ENCODE measurements at regions not wholly inside any gene's neighbourhood (a gene's known extent, or its start where the extent isn't known, plus 50 kb on each side); places are given as distances from the start of the nearest gene placed in this dataset.

DNA sequence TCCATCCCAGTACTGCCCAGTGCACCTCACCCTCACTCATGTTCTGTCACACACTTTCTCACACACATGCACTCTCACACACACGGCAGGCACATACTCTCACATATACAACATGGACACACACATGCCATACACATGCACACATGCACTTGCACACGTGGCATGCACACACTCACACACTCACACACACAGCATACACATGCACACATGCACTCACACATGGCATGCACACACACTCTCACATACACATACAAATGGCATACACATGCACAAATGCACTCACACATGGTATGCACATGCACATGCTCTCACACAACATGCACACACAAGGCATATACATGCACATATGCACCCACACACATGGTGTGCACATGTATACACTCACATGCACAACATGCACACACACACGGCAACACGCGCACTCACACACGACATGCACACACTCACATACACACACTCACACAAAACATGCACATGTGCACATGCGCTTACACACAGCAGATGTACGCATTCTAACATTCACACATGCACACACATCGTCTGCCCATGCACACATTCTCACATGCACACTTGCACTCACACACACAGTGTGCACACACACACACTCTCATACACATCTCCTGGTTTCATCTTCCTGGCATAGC, 131.7 kb upstream of the THBS2 start:
- no peak for DNase-seq
- peaks cover 23% of the 10 kb centered on the region for H3K9me3 Mint-ChIP-seq
- H3K36me3 Mint-ChIP-seq = no peaks in the 10 kb centered on the region
- no peaks in the 10 kb centered on the region for H3K4me1 Mint-ChIP-seq
- CTCF ChIA-PET = no interaction called here
- H3K4me3 Mint-ChIP-seq = no peak overlapping the region
- no peaks in the 10 kb centered on the region for H3K27me3 Mint-ChIP-seq
- H3K27ac Mint-ChIP-seq = no peak overlapping the region

DNA sequence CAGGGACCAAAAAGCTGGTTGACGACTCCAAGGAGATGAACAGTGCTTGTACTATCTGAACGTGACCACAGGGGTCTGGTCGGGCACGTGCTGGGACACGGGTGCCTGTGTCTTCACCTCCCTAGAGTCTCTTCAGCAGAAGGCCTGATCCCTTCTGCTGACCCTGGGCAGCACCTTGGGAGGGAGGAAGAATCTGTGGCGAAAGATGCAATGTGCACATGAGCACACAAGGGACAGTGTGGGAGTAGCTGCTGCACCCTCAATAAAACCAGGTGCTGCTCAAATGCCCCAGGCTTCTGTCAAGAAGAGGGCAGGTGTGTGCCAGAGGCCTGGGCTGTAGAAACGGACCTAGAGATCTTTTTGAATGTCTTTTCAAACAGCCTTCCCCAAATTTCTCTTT, 130.6 kb upstream of the THBS2 start:
- Mint-ChIP-seq H3K4me1 (no peaks in the 10 kb centered on the region), H3K36me3 (no peaks in the 10 kb centered on the region), H3K4me3 (no peak overlapping the region), H3K9me3 (peaks cover 17% of the 10 kb centered on the region), H3K27me3 (no peaks in the 10 kb centered on the region), H3K27ac (no peak overlapping the region)
- DNase-seq = no peak
- CTCF ChIA-PET = no interaction called here

- Mint-ChIP-seq H3K27me3 (no peaks in the 10 kb centered on the region), H3K9me3 (peaks cover 21% of the 10 kb centered on the region), H3K27ac (no peak overlapping the region), H3K4me3 (no peak overlapping the region), H3K4me1 (no peaks in the 10 kb centered on the region), H3K36me3 (no peaks in the 10 kb centered on the region)
- CTCF ChIA-PET = no interaction called here
- no peak for DNase-seq
Observed at GRCh38 chr6:169383265-169383664, 129.6 kb upstream of the THBS2 start.

DNA sequence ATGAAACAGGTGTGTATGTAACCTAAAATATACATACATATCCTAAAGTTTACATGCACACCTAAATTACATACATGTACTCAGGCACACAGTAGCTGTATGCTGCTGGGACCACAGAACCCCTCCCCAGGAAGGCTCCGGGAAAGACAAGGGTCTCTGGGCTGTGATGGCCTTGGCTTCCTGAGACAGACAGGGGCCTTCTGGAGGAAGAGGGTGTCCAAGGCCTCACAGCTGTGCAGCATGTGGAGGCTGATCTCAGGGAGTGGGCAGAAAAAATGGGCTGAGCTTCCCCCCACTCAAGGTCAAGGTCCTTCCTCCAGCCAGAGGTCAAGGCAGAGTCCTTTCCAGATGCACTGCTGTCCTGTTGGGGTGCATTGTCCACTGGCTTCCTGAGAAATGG, 129.1 kb upstream of the THBS2 start:
- Mint-ChIP-seq H3K36me3 (no peaks in the 10 kb centered on the region), H3K4me1 (no peaks in the 10 kb centered on the region), H3K27ac (no peak overlapping the region), H3K4me3 (no peak overlapping the region), H3K9me3 (peaks cover 21% of the 10 kb centered on the region), H3K27me3 (no peaks in the 10 kb centered on the region)
- CTCF ChIA-PET = no interaction called here
- no peak for DNase-seq

GRCh38 chr6:169381988-169382387, 128.3 kb upstream of the THBS2 start:
- DNase-seq = no peak
- Mint-ChIP-seq H3K4me3 (no peak overlapping the region), H3K36me3 (no peaks in the 10 kb centered on the region), H3K9me3 (peaks cover 21% of the 10 kb centered on the region), H3K27ac (no peak overlapping the region), H3K4me1 (no peaks in the 10 kb centered on the region), H3K27me3 (no peaks in the 10 kb centered on the region)
- CTCF ChIA-PET = interaction anchor here (0.7 kb wide), 1 partner anchor 95 kb away, joined by 3 read pairs; no protein-coding TSS in a partner anchor

DNA sequence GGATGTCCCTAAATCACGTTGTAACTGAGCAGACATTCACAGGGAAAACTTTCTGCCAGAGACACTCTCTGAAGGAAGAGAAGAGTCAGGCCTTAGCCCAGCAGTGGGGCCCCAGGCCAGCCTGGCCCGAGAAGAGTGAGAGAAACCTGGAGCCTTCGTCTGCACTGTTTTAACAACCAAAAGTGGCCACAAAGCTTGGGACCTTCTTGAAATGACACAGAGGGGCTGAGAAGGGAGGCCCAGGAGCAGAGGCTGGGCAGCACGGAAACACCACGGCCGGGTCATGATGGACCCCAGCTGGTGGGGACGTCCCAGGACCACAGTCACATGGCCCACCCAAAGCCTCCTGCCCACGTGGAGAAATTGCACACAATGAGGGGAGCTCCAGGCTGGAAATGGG, 126.8 kb upstream of the THBS2 start:
- Mint-ChIP-seq H3K36me3 (no peaks in the 10 kb centered on the region), H3K27me3 (no peaks in the 10 kb centered on the region), H3K9me3 (peaks cover 28% of the 10 kb centered on the region), H3K27ac (no peak overlapping the region), H3K4me3 (no peak overlapping the region), H3K4me1 (no peaks in the 10 kb centered on the region)
- CTCF ChIA-PET = no interaction called here
- DNase-seq = no peak

DNA sequence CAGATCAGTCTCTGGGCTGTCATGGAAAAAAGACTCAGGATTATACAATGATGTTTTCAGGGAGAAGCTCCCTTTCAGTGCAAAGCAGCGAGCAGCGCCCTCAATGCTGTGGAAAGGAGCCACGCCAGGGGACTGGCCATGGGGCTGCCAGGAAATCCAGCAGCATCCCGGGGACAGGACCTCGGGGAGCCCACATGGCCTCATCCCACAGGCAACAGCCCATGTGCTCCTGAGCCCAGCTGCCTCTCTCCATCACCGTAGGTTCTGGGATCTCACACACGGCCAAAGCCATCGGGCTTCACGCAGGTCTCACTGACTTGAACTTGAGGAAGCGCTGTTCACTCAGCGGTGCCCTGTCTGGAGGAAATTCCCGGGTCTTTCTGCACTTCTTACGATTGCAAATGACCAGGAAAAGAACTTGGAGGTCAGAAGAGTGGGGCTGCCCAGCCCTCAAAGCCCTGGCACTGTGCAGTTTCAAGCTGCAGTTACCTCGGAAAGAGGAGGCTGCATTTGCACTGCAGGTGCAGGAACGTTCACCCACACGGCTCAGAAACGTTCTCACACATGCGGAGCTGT, 125.9 kb upstream of the THBS2 start:
- Mint-ChIP-seq H3K4me1 (no peaks in the 10 kb centered on the region), H3K27me3 (no peaks in the 10 kb centered on the region), H3K27ac (no peak overlapping the region), H3K4me3 (no peak overlapping the region), H3K36me3 (no peaks in the 10 kb centered on the region), H3K9me3 (peaks cover 28% of the 10 kb centered on the region)
- no peak for DNase-seq
- CTCF ChIA-PET = no interaction called here

- no peak overlapping the region for H3K4me3 Mint-ChIP-seq
Observed at GRCh38 chr6:169378620-169379381, 125.2 kb upstream of the THBS2 start.

GRCh38 chr6:169376458-169376857, 122.8 kb upstream of the THBS2 start:
- Mint-ChIP-seq H3K27me3 (no peaks in the 10 kb centered on the region), H3K36me3 (no peaks in the 10 kb centered on the region), H3K9me3 (peaks cover 21% of the 10 kb centered on the region), H3K4me3 (no peak overlapping the region), H3K27ac (no peak overlapping the region), H3K4me1 (no peaks in the 10 kb centered on the region)
- CTCF ChIA-PET = no interaction called here
- DNase-seq = no peak

More at GRCh38 chr6:169378620-169379381, 125.2 kb upstream of the THBS2 start:
- no peak overlapping the region for H3K27ac Mint-ChIP-seq
- H3K4me1 Mint-ChIP-seq = no peaks in the 10 kb centered on the region
- no peaks in the 10 kb centered on the region for H3K27me3 Mint-ChIP-seq
- CTCF ChIA-PET = no interaction called here
- no peaks in the 10 kb centered on the region for H3K36me3 Mint-ChIP-seq
- peaks cover 25% of the 10 kb centered on the region for H3K9me3 Mint-ChIP-seq
- no peak for DNase-seq

- Mint-ChIP-seq H3K27me3 (peaks cover 3% of the 10 kb centered on the region), H3K4me1 (no peaks in the 10 kb centered on the region), H3K36me3 (no peaks in the 10 kb centered on the region), H3K4me3 (no peak overlapping the region), H3K27ac (no peak overlapping the region), H3K9me3 (peaks cover 18% of the 10 kb centered on the region)
- CTCF ChIA-PET = no interaction called here
- DNase-seq = no peak
Observed at GRCh38 chr6:169372589-169372988, 118.9 kb upstream of the THBS2 start.

DNA sequence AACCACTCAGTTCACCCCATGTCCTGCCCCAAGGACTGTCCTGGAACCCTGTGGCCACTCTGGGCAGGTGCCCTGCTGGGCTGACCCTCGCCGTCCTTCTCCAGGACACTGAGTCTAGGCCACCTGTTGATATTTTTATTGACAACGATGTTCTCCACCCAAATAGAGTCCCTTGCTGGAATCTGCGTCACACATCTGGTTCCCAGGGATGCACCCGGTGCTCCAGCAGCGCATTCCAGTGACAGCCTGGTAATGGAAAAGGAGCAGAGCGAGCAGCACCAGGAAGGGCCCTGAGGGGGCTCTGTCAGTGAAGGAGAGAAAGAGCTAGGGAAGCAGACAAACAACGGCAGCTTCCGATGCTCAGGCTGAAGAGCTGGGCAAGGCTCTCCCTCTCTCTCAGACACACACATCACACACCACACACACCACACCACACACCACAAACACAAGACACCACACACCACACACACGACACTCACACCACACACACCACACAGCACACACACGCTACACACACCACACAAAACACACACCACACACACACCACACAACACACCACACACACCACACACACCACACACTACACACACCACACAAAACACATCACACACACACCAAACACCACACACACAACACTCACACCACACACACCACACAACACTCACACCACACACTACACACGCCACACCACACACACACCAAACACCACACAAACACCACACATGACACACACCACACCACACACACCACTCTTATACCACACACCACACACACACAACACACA, 117.9 kb upstream of the THBS2 start:
- H3K27ac Mint-ChIP-seq = no peak overlapping the region
- no peak for DNase-seq
- no peaks in the 10 kb centered on the region for H3K36me3 Mint-ChIP-seq
- peaks cover 17% of the 10 kb centered on the region for H3K9me3 Mint-ChIP-seq
- CTCF ChIA-PET = no interaction called here
- H3K4me3 Mint-ChIP-seq = no peak overlapping the region
- no peaks in the 10 kb centered on the region for H3K4me1 Mint-ChIP-seq
- peaks cover 3% of the 10 kb centered on the region for H3K27me3 Mint-ChIP-seq

DNA sequence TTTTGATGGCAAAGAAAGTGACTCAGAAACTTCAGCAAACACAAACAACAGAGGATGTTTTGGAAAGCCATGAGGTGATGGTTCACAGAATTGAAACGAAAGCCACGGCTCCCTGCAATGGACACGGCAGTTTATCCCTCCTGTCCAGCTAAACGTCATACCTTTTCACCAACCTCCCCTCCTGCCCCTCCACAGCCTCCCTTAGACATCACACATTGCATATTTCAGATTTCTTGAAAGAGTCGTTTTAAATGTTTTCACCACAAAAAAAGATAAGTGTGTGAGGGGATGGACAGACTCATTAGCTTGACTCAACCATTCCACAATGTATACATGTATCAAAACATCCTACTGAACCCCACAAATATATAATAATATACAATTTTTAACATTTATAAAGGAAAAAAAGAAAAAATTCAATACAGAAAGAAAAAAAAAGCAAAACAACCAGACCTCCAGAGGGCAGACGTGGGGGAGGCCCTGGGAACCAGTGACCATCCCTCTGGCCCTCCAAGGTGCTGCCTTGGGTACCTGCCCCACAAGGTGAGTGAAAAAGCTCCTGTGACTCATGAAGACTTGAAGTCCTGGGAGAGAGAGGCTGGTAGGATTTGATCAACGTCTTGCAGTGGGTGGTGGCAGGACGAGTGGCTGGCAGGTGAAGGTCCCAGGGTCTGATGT, 117.2 kb upstream of the THBS2 start:
- Mint-ChIP-seq H3K36me3 (no peaks in the 10 kb centered on the region), H3K9me3 (peaks cover 12% of the 10 kb centered on the region), H3K4me3 (no peak overlapping the region), H3K4me1 (no peaks in the 10 kb centered on the region), H3K27me3 (peaks cover 3% of the 10 kb centered on the region), H3K27ac (no peak overlapping the region)
- no peak for DNase-seq
- CTCF ChIA-PET = no interaction called here

DNA sequence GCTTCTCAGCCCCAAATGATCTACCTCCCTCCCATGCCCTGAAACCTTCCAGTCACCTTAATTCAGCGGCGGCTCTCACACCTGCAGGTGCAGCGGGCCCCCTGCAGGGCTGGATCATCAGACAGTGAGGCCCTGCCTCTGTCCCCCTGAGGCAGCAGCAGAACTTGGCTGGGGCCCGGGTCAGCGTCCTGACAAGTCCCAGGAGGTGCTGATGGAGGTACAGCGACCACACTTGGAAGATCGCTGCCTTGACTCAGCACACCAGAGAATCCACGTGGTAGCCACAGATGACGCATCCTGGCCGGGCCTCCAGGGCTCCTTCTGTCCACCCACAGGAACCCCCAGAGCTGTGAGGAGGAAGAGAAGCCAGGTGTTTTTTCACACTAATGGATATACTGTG, 116.4 kb upstream of the THBS2 start:
- no peaks in the 10 kb centered on the region for H3K4me1 Mint-ChIP-seq
- H3K27ac Mint-ChIP-seq = no peak overlapping the region
- H3K4me3 Mint-ChIP-seq = no peak overlapping the region
- no peaks in the 10 kb centered on the region for H3K36me3 Mint-ChIP-seq
- DNase-seq = no peak
- H3K27me3 Mint-ChIP-seq = peaks cover 3% of the 10 kb centered on the region
- H3K9me3 Mint-ChIP-seq = peaks cover 10% of the 10 kb centered on the region
- CTCF ChIA-PET = no interaction called here

- CTCF ChIA-PET = no interaction called here
- no peaks in the 10 kb centered on the region for H3K36me3 Mint-ChIP-seq
- DNase-seq = no peak
Observed at GRCh38 chr6:169368200-169368599, 114.6 kb upstream of the THBS2 start.

More at GRCh38 chr6:169368200-169368599, 114.6 kb upstream of the THBS2 start:
- no peak overlapping the region for H3K4me3 Mint-ChIP-seq
- H3K27me3 Mint-ChIP-seq = peaks cover 3% of the 10 kb centered on the region
- no peak overlapping the region for H3K27ac Mint-ChIP-seq
- no peaks in the 10 kb centered on the region for H3K4me1 Mint-ChIP-seq
- peaks cover 9% of the 10 kb centered on the region for H3K9me3 Mint-ChIP-seq

Data from activated naive CD4-positive, alpha-beta T cell treated with anti-CD3 and anti-CD28 coated beads, Interleukin-2, amount 10 ng/mL, durations not matched to agents 7 days and 5 days (primary cell).